Transverse colon (tissue), 4 donors: ENCODE measurements at regions not wholly inside any gene's neighbourhood (a gene's known extent, or its start where the extent isn't known, plus 50 kb on each side); places are given as distances from the start of the nearest gene placed in this dataset.

Experiments used
- DNase-seq: peaks from one replicate; pipeline ENCODE4 v3.0.0-alpha.2; 2019
- H3K27ac ChIP-seq, 4 donors: fragments of 200-600 bp; sonication (generic); 2 replicates each; pipeline ENCODE4 v1.5.1; 2016 to 2018; ENCODE audit warnings: inconsistent platforms in 4 of 4
- H3K27me3 ChIP-seq: fragments of 200-600 bp; sonication (generic); 2 replicates; pipeline ENCODE4 v1.5.1; 2017; ENCODE audit warnings: inconsistent platforms
- H3K36me3 ChIP-seq, 4 donors: fragments of 200-600 bp; sonication (generic); 2 replicates each; pipeline ENCODE4 v1.5.1; 2017 to 2019; ENCODE audit warnings: inconsistent platforms in 4 of 4
- H3K4me1 ChIP-seq, 4 donors: fragments of 200-600 bp; sonication (generic); 2 replicates each; pipeline ENCODE4 v1.5.1; 2017 to 2020; ENCODE audit warnings: inconsistent platforms in 4 of 4
- H3K4me3 ChIP-seq, 4 donors: fragments of 200-600 bp; sonication (generic); 1 replicate in 1 of 4; 2 replicates in 3 of 4; pipeline versions ENCODE4 v1.5.1 to v1.6.1; 2017 to 2019; ENCODE audit warnings: inconsistent platforms in 4 of 4
- H3K9me3 ChIP-seq, 2 donors: fragments of 200-600 bp; sonication (generic); 2 replicates each; pipeline ENCODE4 v1.5.1; 2017 to 2019; ENCODE audit warnings: inconsistent platforms in 2 of 2
- EP300 ChIP-seq: sonication (generic); formaldehyde crosslinking; IDR thresholded peaks from one replicate; pipeline ENCODE4 v1.6.1; 2017; ENCODE audit warnings: antibody characterized with exemption, low read depth
- POLR2A ChIP-seq: fragments of 450-650 bp; IDR thresholded peaks from one replicate; pipeline ENCODE4 v1.6.1; 2016; ENCODE audit warnings: antibody characterized with exemption, mild to moderate bottlenecking, moderate library complexity
- POLR2AphosphoS5 ChIP-seq, 3 donors: sonication (generic); formaldehyde crosslinking; IDR thresholded peaks; one replicate each; pipeline ENCODE4 v1.6.1; 2016; ENCODE audit warnings: antibody characterized with exemption in 3 of 3
- WGBS, 2 donors: methylation state at CpG; one replicate each; pipeline ENCODE4 v1.1.5; 2018; ENCODE audit warnings: low coverage in 1 of 2; 5-methylcytosine and 5-hydroxymethylcytosine counted together
- in situ Hi-C, 4 donors: fragments of 200-750 bp; cut with MboI; loops; one replicate each; pipeline versions ENCODE4 v1.15.0 to v1.15.1; 2017; ENCODE audit warnings: low sequenced_read_pairs in 3 of 4, low pct_ligation_motif_present in 1 of 4, low pct_unique_long_range_greater_than_20kb in 1 of 4
- intact Hi-C: fragments of 100-400 bp; cut with DNase I; formaldehyde crosslinking; loops from one replicate; pipeline ENCODE4 v1.15.1; 2023; ENCODE audit warnings: low total_unique reads
- TF ChIP-seq, protein P1 (sequence below), 5 experiments: fragments of 200-600 bp in 3 of 5; fragments of 450-650 bp in 2 of 5; sonication (generic) in 3 of 5; IDR thresholded peaks; 1 replicate in 2 of 5; 2 replicates in 3 of 5; pipeline ENCODE4 v1.5.1; 2016 to 2017; ENCODE audit warnings: antibody characterized with exemption in 5 of 5, inconsistent platforms in 3 of 5, mild to moderate bottlenecking in 2 of 5, moderate library complexity in 1 of 5

DNA sequence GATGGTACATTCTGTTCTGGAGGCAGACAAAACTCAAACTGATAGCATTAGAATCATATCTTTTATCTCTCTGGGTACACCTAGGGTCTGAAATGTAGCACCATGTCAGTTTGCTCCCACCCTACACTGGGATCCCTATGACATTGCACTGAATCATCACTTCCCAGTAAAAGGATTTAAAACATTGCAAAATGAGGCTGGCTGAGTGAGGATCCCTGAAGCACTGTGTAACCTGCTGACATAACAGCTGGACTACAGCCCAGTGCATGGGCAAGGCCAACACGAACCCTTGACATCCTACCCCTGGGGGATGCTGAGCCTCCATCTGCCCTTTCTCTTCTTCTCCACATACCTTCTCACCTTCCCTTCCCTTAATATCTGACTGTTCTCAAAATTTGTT, 253.2 kb downstream of the TTC32 start:
- no peak for DNase-seq
- H3K4me1 ChIP-seq: no peaks in the 10 kb centered on the region
- in situ Hi-C loops: no loop called here
- H3K27me3 ChIP-seq: no peaks in the 10 kb centered on the region
- TF ChIP-seq POLR2A (no peak), EP300 (no peak), POLR2AphosphoS5 (IDR thresholded peaks at IDR 0.05) (no peak)
- TF ChIP-seq, protein P1, sequence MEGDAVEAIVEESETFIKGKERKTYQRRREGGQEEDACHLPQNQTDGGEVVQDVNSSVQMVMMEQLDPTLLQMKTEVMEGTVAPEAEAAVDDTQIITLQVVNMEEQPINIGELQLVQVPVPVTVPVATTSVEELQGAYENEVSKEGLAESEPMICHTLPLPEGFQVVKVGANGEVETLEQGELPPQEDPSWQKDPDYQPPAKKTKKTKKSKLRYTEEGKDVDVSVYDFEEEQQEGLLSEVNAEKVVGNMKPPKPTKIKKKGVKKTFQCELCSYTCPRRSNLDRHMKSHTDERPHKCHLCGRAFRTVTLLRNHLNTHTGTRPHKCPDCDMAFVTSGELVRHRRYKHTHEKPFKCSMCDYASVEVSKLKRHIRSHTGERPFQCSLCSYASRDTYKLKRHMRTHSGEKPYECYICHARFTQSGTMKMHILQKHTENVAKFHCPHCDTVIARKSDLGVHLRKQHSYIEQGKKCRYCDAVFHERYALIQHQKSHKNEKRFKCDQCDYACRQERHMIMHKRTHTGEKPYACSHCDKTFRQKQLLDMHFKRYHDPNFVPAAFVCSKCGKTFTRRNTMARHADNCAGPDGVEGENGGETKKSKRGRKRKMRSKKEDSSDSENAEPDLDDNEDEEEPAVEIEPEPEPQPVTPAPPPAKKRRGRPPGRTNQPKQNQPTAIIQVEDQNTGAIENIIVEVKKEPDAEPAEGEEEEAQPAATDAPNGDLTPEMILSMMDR (IDR thresholded peaks at IDR 0.05): no peak
- no peaks in the 10 kb centered on the region for H3K9me3 ChIP-seq
- no peak overlapping the region for H3K4me3 ChIP-seq
- intact Hi-C loops: no loop called here
- H3K36me3 ChIP-seq: no peaks in the 10 kb centered on the region
- no peak overlapping the region for H3K27ac ChIP-seq
- 56% methylated on average over 1 of the region's 1 CpG; no CpG with 5 or more reads in 1 of the 2 donors for WGBS, 2 donors

GRCh38 chr2:19646987-19647386, 254.8 kb downstream of the TTC32 start:
- TF ChIP-seq, protein P1 (IDR thresholded peaks at IDR 0.05): no peak
- TF ChIP-seq POLR2AphosphoS5 (IDR thresholded peaks at IDR 0.05): no peak
- no peak for TF ChIP-seq POLR2A
- TF ChIP-seq EP300: no peak
- H3K9me3 ChIP-seq: no peaks in the 10 kb centered on the region
- no peak overlapping the region for H3K4me3 ChIP-seq
- H3K4me1 ChIP-seq: no peaks in the 10 kb centered on the region
- intact Hi-C loops: no loop called here
- WGBS, 2 donors: 63 to 70% methylated on average over 1 of the region's 1 CpG
- in situ Hi-C loops: no loop called here
- no peaks in the 10 kb centered on the region for H3K27me3 ChIP-seq
- H3K36me3 ChIP-seq: no peaks in the 10 kb centered on the region
- DNase-seq: no peak
- no peak overlapping the region for H3K27ac ChIP-seq

DNA sequence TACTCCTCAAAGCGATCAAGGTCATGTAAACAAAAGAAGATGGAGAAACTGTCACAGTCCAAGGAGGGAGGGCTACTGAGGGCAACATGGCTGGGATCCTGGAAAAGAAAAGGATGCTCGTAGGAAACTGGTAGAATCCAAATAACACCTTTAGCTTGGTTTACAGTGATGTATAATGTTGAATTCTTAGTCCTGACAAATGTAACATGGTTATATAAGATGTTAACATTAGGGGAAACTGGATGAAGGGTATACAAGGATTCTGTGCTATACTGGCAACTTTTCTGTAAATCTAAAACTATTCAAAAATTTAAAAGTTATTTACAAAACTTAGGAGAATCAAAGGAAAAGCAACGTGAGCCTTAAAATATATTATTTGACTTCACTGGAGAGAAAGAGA, 257.0 kb downstream of the TTC32 start:
- in situ Hi-C loops: no loop called here
- H3K4me3 ChIP-seq: no peak overlapping the region
- no peak overlapping the region for H3K27ac ChIP-seq
- DNase-seq: no peak
- H3K4me1 ChIP-seq: no peaks in the 10 kb centered on the region
- H3K27me3 ChIP-seq: no peaks in the 10 kb centered on the region
- 79 to 86% methylated on average over 3 of the region's 3 CpGs for WGBS, 2 donors
- H3K36me3 ChIP-seq: no peaks in the 10 kb centered on the region
- intact Hi-C loops: no loop called here
- TF ChIP-seq POLR2A: no peak
- TF ChIP-seq POLR2AphosphoS5 (IDR thresholded peaks at IDR 0.05): no peak
- no peak for TF ChIP-seq EP300
- TF ChIP-seq, protein P1 (IDR thresholded peaks at IDR 0.05): no peak
- no peaks in the 10 kb centered on the region for H3K9me3 ChIP-seq

- H3K27ac ChIP-seq: no peak overlapping the region
- 76% methylated on average over 3 of the region's 3 CpGs; no CpG with 5 or more reads in 1 of the 2 donors for WGBS, 2 donors
- no peak for TF ChIP-seq POLR2AphosphoS5 (IDR thresholded peaks at IDR 0.05)
- TF ChIP-seq POLR2A: no peak
- TF ChIP-seq, protein P1 (IDR thresholded peaks at IDR 0.05): no peak
- TF ChIP-seq EP300: no peak
- H3K27me3 ChIP-seq: no peaks in the 10 kb centered on the region
- intact Hi-C loops (no loop called here), in situ Hi-C loops (no loop called here)
- H3K4me3 ChIP-seq: no peak overlapping the region
- H3K36me3 ChIP-seq: no peaks in the 10 kb centered on the region
- DNase-seq: no peak
- no peaks in the 10 kb centered on the region for H3K4me1 ChIP-seq
- no peaks in the 10 kb centered on the region for H3K9me3 ChIP-seq
Measured at GRCh38 chr2:19643117-19643518, 258.7 kb downstream of the TTC32 start.
